ENCODE measurements at regions not wholly inside any gene's neighbourhood (a gene's known extent, or its start where the extent isn't known, plus 50 kb on each side); places are given as distances from the start of the nearest gene placed in this dataset.

DNA sequence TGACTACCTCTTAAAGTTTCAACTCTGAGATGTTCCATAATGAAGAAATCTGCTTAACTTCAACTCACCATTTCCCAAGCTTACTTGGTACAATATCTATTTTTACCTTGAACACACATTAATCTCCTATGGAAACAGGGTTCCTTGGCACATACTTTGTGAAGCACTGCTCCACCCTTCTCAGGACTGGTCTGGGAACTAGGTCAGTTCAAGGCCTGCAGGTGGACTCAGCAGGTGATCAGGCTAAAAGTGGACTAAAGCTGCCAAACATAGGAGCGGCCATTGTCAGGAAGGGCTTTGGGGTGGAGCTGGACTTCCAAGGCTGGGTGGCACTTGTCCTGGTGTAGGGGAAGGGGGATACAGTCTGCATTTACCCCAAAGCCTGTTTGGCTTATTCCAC, 202.3 kb downstream of the NUAK1 start:
- no peaks in the 10 kb centered on the region for H3K36me3 Mint-ChIP-seq (ENCODE audit: low read depth)
- H3K27me3 Mint-ChIP-seq = peaks cover 13% of the 10 kb centered on the region
- H3K9me3 Mint-ChIP-seq = no peaks in the 10 kb centered on the region
- no peak for ATAC-seq (replicated peaks)
- H3K4me3 Mint-ChIP-seq = no peak overlapping the region
- no peak overlapping the region for H3K27ac Mint-ChIP-seq
- H3K4me1 Mint-ChIP-seq = no peaks in the 10 kb centered on the region

DNA sequence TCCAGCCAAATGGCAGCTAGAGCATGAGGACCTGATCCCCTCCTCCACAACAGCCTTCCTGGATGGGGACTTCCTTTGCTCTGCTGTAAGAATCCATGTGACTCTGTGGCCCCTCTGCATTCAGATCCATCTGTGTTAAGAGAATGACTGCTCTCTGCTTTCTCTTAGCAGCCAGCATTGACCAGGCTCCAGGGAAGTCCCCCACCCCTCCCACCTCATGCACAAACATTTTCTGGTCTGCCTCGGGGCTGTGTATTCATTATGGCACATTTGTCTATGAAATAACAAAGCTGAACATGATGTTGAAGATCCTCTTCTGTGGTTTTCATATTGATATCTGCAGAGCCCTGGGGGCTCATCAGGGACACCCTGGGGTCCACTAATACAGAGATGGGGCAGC, 201.7 kb downstream of the NUAK1 start:
- no peaks in the 10 kb centered on the region for H3K4me1 Mint-ChIP-seq
- H3K4me3 Mint-ChIP-seq = no peak overlapping the region
- no peaks in the 10 kb centered on the region for H3K9me3 Mint-ChIP-seq
- H3K27me3 Mint-ChIP-seq = peaks cover 13% of the 10 kb centered on the region
- ATAC-seq (replicated peaks) = no peak
- no peak overlapping the region for H3K27ac Mint-ChIP-seq
- no peaks in the 10 kb centered on the region for H3K36me3 Mint-ChIP-seq (ENCODE audit: low read depth)

DNA sequence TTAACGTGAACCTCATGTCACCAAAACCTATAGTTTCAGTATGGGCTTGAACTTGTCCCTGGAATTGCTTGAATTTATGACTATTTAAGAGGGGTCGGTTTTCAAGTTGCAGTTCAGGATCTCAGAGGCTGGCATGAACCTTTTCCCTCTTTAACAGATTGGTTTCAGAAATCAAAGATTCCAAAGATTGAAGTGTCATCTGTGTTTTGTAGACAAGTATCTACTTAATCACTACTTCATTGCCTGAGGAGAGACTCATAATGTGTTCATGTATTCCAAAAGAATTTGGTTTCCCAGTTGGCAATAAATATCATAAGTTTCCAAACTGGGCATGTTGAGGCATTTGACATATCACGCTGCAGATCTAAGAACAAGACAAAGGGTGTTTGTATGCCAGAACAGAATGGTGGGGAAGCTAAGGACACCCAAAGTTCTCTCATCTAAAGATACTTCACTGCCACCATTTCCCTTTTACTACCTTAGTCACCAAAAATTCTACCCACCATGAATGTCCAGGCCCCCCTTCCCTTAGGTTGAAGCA, 199.5 kb downstream of the NUAK1 start:
- ATAC-seq (replicated peaks) = no peak
- no peaks in the 10 kb centered on the region for H3K4me1 Mint-ChIP-seq
- H3K9me3 Mint-ChIP-seq = peaks cover 7% of the 10 kb centered on the region

DNA sequence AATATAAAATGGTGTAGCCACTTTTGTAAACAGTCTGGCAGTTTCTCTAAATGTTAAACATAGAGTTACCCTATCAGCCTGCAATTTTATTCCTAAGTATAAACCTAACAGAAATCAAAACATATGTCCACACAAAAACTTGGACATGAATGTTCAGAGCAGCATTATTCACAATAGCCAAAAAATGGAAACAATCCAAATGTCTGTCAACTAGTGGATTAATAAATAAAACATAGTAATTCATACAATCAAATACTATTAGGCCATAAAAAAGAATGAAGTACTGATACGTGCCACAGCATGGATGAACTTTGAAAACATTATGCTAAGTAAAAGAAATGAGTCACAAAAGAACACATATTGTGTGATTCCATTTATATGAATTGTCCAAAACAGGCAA, 196.5 kb downstream of the NUAK1 start:
- Mint-ChIP-seq H3K36me3 (ENCODE audit: low read depth) (no peaks in the 10 kb centered on the region), H3K9me3 (peaks cover 7% of the 10 kb centered on the region), H3K4me3 (no peak overlapping the region), H3K27ac (no peak overlapping the region), H3K27me3 (peaks cover 11% of the 10 kb centered on the region), H3K4me1 (no peaks in the 10 kb centered on the region)
- no peak for ATAC-seq (replicated peaks)

More for the DNA sequence above, 199.5 kb downstream of the NUAK1 start:
- Mint-ChIP-seq H3K27me3 (peaks cover 16% of the 10 kb centered on the region), H3K27ac (no peak overlapping the region), H3K4me3 (no peak overlapping the region), H3K36me3 (ENCODE audit: low read depth) (no peaks in the 10 kb centered on the region)

DNA sequence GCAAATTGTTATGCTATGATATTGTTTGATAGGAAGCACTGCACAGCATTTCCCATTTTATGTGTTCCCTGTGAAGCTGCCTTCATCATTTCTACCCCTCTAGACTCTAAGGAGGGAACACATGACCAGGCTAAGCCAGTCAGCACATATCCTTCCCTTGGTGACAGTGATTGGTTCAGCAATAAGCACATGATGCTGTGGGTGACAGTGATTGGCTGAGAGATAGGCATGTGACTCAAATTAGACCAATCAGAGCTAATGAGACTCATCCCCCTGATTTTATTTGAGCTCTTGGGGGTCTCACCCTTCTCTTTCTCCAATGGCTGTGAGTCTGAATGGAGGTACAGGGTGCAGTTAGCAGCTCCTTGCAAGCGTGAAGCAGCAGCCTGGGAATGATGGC, 195.2 kb downstream of the NUAK1 start:
- H3K4me3 Mint-ChIP-seq = no peak overlapping the region
- H3K27ac Mint-ChIP-seq = no peak overlapping the region
- H3K36me3 Mint-ChIP-seq (ENCODE audit: low read depth) = no peaks in the 10 kb centered on the region
- H3K27me3 Mint-ChIP-seq = peaks cover 11% of the 10 kb centered on the region
- no peak for ATAC-seq (replicated peaks)
- no peaks in the 10 kb centered on the region for H3K4me1 Mint-ChIP-seq
- H3K9me3 Mint-ChIP-seq = peaks cover 7% of the 10 kb centered on the region

DNA sequence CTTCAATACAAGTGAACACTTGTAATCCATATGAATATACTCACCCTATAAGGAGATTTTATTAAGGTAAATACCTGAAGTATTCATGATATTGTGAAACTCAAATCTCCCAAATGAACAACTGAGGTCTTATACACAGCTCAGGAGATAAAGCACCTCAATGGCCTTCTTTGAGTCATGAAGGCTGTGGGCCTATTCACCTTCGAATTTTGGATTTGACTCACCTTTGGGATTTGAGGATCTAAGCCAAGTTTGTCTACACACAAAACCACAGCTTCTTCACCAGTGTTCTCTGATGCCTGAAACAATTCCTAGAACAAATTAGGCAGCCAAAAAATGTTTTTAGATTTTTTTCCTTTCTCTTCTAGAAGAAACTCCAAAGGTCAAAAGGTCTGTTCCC, 194.1 kb downstream of the NUAK1 start:
- Mint-ChIP-seq H3K36me3 (ENCODE audit: low read depth) (no peaks in the 10 kb centered on the region), H3K9me3 (peaks cover 11% of the 10 kb centered on the region), H3K27ac (no peak overlapping the region), H3K4me3 (no peak overlapping the region), H3K4me1 (no peaks in the 10 kb centered on the region), H3K27me3 (peaks cover 10% of the 10 kb centered on the region)
- no peak for ATAC-seq (replicated peaks)

DNA sequence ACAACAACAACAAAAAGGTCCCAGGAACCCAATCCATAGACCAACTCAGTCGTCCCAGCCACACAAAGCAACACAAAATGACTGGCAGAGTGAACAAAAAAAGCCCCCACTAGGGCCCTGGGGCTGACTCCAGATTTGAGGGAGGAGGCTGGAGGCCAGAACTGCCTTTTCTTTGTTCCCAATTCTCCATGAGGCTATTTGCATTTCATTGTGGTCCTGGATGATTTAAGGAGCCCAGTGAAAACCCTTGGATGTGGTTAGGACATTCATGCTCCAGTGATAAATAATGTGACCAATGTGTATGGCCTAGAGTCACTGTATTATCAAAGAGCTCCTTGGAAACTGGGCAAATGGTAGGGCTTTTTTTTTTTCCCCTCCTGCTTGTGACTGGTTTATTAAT, 192.9 kb downstream of the NUAK1 start:
- H3K4me3 Mint-ChIP-seq = no peak overlapping the region
- H3K27ac Mint-ChIP-seq = no peak overlapping the region
- H3K36me3 Mint-ChIP-seq (ENCODE audit: low read depth) = no peaks in the 10 kb centered on the region
- no peak for ATAC-seq (replicated peaks)
- H3K27me3 Mint-ChIP-seq = peaks cover 7% of the 10 kb centered on the region
- H3K9me3 Mint-ChIP-seq = peaks cover 11% of the 10 kb centered on the region
- H3K4me1 Mint-ChIP-seq = no peaks in the 10 kb centered on the region

DNA sequence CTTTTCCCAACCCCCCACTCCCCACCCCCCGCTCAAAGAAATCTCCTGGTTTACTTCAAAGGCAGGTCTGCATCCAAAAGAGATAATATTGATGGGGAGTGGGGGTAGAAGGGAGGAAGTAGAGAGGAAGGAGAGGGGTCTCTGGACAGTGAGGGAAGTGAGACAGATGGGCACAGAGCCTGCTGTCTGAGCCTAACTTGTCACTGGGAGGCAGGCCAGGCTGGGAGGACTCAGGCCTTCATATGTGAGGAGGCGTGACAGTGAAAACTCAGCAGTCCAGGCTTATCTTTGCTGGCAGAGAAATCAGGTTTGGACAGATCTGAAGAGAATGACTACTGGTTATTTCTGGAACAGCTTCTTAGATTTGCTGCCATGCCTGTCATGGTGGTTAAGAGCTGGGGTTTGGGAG, 192.3 kb downstream of the NUAK1 start:
- H3K27ac Mint-ChIP-seq = no peak overlapping the region
- peaks cover 11% of the 10 kb centered on the region for H3K9me3 Mint-ChIP-seq
- peaks cover 7% of the 10 kb centered on the region for H3K27me3 Mint-ChIP-seq

DNA sequence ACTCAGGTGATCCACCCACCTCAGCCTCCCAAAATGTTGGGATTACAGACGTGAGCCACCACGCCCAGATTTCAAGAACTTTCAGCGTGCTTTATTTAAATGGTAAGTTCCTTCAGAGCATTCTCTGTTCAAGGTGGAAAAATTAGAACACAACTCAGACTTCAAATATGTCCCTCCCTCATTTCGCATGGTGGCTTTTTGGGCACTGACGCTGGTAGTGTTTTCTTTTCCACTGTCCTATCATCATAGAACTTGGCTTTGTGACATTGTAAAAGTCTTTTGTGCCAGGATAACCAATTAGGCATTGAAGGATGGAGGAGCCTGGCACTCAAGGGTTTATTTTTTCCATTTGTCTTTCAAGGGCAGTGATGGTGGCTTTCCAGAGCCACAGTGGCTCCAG, 190.8 kb downstream of the NUAK1 start:
- Mint-ChIP-seq H3K36me3 (ENCODE audit: low read depth) (no peaks in the 10 kb centered on the region), H3K27ac (no peak overlapping the region), H3K4me1 (no peaks in the 10 kb centered on the region), H3K9me3 (peaks cover 11% of the 10 kb centered on the region), H3K27me3 (peaks cover 7% of the 10 kb centered on the region), H3K4me3 (no peak overlapping the region)
- ATAC-seq (replicated peaks) = no peak

More for the DNA sequence above, 192.3 kb downstream of the NUAK1 start:
- no peak overlapping the region for H3K4me3 Mint-ChIP-seq
- no peak for ATAC-seq (replicated peaks)
- no peaks in the 10 kb centered on the region for H3K36me3 Mint-ChIP-seq (ENCODE audit: low read depth)
- no peaks in the 10 kb centered on the region for H3K4me1 Mint-ChIP-seq

DNA sequence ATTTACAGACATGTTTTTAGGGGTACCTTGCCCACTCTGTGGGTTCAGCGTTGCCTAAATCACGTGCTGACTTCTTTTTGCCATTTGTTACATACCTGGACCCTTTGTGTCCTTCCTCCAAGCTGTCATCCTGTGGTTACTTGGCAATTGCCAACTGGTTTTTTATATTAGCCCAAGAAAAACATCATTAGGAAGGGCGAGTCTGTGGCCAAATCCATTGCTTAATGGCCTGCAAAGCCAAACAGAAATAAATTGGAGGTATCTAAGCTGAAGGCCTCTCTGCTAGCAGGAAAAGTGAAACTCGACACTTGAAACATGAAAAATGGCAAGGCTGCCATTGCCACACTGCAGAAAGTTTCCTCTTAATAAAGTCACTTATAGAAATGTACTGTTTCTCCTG, 190.4 kb downstream of the NUAK1 start:
- Mint-ChIP-seq H3K4me3 (no peak overlapping the region), H3K27ac (no peak overlapping the region), H3K36me3 (ENCODE audit: low read depth) (no peaks in the 10 kb centered on the region), H3K9me3 (peaks cover 8% of the 10 kb centered on the region), H3K4me1 (no peaks in the 10 kb centered on the region), H3K27me3 (peaks cover 7% of the 10 kb centered on the region)
- no peak for ATAC-seq (replicated peaks)

DNA sequence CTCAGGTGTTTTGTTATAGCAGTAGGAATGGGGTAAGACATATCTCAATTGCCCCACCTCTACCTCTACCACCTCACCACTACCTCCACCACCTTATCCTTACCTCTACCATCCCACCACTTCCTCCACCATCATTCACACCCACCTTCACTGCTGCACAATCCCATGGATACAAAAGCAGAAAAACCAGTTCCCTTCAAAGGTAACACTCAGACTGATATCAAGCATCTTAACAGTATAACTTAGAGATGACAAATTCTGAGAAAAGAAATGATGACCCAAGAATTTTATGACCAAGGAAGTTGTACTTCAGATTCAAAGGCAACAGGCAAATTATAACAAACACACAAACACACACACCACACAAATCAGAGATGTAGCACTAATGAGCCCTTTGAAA, 189.4 kb downstream of the NUAK1 start:
- Mint-ChIP-seq H3K9me3 (peaks cover 4% of the 10 kb centered on the region), H3K27me3 (peaks cover 4% of the 10 kb centered on the region)

DNA sequence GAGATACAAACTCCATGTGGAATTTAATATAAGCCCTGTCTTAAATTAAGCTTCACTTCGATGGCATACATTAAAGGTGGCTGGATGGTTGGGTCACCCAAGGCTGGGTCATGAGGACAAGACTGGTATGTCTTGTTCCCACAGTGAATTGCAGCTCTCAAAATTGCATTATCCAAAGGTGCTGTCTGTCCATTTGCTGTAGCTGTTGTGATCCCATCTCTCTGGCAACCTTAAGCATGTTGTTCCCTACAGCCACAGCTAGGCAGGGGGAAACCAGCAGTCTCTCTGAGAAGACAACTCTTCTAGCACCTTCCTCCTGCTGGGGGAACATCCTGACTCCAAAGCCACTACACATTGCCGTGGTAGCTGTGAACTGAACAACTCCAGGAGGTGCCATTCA, 187.0 kb downstream of the NUAK1 start:
- ATAC-seq (replicated peaks) = no peak
- no peaks in the 10 kb centered on the region for H3K36me3 Mint-ChIP-seq (ENCODE audit: low read depth)
- no peak overlapping the region for H3K27ac Mint-ChIP-seq
- no peak overlapping the region for H3K4me3 Mint-ChIP-seq
- peaks cover 9% of the 10 kb centered on the region for H3K27me3 Mint-ChIP-seq
- peaks cover 4% of the 10 kb centered on the region for H3K9me3 Mint-ChIP-seq
- H3K4me1 Mint-ChIP-seq = no peaks in the 10 kb centered on the region

More for the DNA sequence above, 189.4 kb downstream of the NUAK1 start:
- Mint-ChIP-seq H3K4me3 (no peak overlapping the region), H3K4me1 (no peaks in the 10 kb centered on the region), H3K36me3 (ENCODE audit: low read depth) (no peaks in the 10 kb centered on the region), H3K27ac (no peak overlapping the region)
- no peak for ATAC-seq (replicated peaks)

DNA sequence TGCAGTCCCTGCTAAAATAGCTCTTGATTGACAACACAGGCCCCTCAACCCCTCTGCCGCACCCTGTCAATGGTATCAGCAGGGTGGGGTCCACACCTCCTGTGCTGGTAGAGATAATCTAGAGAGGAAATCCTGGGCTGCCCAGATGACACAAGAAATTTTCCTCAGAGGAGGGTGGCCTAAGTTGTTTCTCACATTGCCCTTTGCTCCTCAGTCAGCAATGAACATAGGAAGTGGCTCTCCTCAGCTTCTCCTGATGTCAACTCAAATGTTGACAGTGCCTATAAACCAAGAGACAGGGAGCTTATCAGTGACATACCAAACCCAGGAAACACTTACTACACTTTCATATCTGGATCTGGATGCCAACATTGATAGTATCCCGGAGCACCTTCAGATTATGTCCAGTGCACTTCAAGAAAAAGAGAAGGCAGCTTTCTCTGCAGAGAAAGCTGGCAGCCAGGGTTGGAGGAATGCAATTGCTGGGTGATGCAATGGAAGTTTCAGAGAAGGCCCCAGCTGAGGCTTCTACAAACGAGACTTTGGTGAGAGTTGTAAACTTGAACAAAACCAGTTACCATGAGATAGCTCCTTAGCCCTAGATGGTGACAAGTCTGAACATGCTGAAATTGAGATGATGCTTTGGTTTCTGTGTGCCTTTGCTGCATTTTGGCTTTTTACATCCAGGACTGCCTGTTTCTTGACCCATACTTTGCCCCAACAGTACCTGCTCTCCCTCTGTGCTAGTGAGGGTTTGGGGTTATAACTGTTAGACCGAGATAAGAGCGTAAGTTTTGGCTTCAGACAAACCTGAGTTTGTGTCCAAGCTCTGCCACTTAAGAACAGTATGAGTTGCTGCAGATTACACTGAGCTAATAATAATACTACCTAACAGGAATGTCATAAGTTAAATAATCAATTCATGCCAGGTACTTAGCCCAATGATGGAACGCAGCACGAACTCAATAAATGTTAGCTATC, 183.5 kb downstream of the NUAK1 start:
- Mint-ChIP-seq H3K27ac (no peak overlapping the region), H3K9me3 (peaks cover 3% of the 10 kb centered on the region), H3K4me1 (no peaks in the 10 kb centered on the region), H3K27me3 (peaks cover 9% of the 10 kb centered on the region), H3K36me3 (ENCODE audit: low read depth) (no peaks in the 10 kb centered on the region), H3K4me3 (no peak overlapping the region)
- no peak for ATAC-seq (replicated peaks)

DNA sequence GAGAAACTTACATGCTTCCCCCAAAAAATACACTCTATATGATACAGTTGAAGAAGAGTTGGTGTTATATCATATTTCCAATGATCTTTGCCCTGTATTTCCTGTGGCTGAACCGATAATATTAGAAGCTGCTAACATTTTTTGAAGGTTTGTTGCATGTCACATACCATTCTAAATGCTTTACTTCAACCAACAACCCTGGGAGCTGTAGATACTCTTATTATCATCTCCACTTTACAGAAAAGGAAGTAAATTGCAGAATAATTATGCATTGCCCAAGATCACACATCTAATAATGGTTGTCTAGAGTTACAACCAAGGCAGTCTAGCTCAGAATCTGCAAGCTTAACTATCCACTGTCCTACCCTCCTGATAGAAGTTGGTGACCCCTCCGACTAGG, 182.8 kb downstream of the NUAK1 start:
- H3K36me3 Mint-ChIP-seq (ENCODE audit: low read depth) = no peaks in the 10 kb centered on the region

More for the DNA sequence above, 182.8 kb downstream of the NUAK1 start:
- no peak for ATAC-seq (replicated peaks)
- no peaks in the 10 kb centered on the region for H3K4me1 Mint-ChIP-seq
- H3K27ac Mint-ChIP-seq = no peak overlapping the region
- H3K9me3 Mint-ChIP-seq = peaks cover 3% of the 10 kb centered on the region
- no peak overlapping the region for H3K4me3 Mint-ChIP-seq
- H3K27me3 Mint-ChIP-seq = peaks cover 9% of the 10 kb centered on the region

Data from activated T-helper 17 cell treated with anti-CD3 and anti-CD28 coated beads, Interleukin-2, amount 50 U/mL, for 72 hours (primary cell).